ENCODE measurements at regions not wholly inside any gene's neighbourhood (a gene's known extent, or its start where the extent isn't known, plus 50 kb on each side); places are given as distances from the start of the nearest gene placed in this dataset.

DNA sequence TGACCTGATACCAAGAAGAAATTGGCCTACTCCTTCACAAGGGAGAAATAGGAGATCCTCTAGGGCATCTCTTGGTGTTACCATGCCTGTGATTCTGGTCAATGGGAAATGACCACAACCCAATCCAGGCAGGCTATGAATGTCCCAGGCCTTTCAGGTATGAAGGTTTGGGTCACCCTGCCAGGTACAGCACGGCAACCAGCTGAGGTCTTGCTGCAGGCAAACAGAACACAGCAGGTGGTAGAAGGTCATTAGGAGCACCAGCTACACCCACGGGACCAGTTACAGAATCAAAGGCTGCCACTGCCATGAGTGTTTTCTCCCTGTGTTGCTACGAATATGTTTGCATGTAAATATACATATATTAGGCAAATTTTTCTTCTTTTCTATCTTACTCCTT is 202.3 kb downstream of the ERMARD start (continued):
- TF ChIP-seq, protein P1, sequence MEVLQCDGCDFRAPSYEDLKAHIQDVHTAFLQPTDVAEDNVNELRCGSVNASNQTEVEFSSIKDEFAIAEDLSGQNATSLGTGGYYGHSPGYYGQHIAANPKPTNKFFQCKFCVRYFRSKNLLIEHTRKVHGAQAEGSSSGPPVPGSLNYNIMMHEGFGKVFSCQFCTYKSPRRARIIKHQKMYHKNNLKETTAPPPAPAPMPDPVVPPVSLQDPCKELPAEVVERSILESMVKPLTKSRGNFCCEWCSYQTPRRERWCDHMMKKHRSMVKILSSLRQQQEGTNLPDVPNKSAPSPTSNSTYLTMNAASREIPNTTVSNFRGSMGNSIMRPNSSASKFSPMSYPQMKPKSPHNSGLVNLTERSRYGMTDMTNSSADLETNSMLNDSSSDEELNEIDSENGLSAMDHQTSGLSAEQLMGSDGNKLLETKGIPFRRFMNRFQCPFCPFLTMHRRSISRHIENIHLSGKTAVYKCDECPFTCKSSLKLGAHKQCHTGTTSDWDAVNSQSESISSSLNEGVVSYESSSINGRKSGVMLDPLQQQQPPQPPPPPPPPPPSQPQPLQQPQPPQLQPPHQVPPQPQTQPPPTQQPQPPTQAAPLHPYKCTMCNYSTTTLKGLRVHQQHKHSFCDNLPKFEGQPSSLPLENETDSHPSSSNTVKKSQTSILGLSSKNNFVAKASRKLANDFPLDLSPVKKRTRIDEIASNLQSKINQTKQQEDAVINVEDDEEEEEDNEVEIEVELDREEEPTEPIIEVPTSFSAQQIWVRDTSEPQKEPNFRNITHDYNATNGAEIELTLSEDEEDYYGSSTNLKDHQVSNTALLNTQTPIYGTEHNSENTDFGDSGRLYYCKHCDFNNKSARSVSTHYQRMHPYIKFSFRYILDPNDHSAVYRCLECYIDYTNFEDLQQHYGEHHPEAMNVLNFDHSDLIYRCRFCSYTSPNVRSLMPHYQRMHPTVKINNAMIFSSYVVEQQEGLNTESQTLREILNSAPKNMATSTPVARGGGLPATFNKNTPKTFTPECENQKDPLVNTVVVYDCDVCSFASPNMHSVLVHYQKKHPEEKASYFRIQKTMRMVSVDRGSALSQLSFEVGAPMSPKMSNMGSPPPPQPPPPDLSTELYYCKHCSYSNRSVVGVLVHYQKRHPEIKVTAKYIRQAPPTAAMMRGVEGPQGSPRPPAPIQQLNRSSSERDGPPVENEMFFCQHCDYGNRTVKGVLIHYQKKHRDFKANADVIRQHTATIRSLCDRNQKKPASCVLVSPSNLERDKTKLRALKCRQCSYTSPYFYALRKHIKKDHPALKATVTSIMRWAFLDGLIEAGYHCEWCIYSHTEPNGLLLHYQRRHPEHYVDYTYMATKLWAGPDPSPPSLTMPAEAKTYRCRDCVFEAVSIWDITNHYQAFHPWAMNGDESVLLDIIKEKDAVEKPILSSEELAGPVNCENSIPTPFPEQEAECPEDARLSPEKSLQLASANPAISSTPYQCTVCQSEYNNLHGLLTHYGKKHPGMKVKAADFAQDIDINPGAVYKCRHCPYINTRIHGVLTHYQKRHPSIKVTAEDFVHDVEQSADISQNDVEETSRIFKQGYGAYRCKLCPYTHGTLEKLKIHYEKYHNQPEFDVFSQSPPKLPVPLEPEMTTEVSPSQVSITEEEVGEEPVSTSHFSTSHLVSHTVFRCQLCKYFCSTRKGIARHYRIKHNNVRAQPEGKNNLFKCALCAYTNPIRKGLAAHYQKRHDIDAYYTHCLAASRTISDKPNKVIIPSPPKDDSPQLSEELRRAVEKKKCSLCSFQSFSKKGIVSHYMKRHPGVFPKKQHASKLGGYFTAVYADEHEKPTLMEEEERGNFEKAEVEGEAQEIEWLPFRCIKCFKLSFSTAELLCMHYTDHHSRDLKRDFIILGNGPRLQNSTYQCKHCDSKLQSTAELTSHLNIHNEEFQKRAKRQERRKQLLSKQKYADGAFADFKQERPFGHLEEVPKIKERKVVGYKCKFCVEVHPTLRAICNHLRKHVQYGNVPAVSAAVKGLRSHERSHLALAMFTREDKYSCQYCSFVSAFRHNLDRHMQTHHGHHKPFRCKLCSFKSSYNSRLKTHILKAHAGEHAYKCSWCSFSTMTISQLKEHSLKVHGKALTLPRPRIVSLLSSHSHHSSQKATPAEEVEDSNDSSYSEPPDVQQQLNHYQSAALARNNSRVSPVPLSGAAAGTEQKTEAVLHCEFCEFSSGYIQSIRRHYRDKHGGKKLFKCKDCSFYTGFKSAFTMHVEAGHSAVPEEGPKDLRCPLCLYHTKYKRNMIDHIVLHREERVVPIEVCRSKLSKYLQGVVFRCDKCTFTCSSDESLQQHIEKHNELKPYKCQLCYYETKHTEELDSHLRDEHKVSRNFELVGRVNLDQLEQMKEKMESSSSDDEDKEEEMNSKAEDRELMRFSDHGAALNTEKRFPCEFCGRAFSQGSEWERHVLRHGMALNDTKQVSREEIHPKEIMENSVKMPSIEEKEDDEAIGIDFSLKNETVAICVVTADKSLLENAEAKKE (CRISPR knock-in tag; IDR thresholded peaks at IDR 0.05), result no peak

DNA sequence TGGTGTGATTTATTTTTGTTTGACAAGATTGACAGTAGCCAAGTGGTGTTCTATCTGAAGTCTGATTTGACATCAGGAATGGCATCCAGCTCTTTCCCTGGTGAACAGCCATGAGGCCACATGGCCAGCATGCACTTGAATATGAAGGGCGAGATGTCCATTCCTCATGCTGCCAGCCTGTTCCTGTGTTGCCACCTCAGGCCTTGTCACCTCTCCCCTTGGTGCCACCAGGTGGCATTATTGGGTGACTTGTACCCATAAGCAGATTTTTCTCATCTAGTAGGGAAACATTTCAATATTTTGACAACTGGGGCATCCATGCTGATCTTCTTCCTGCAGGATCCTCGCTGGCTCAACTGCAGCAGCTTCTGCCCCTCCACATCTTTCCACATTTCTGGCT is 199.1 kb downstream of the ERMARD start:
- H3K4me1 Mint-ChIP-seq, result peaks cover 6% of the 10 kb centered on the region
- DNase-seq (ENCODE audit: low spot score) (no peak), ATAC-seq (no peak)
- Histone ChIP-seq H3F3A (replicated peaks; ENCODE audit: low read depth) (no peaks in the 10 kb centered on the region), H3K4me2 (no peak overlapping the region), H3K27me3 (ENCODE audit: insufficient read depth) (no peaks in the 10 kb centered on the region), H3K79me2 (replicated peaks; ENCODE audit: insufficient read depth) (no peaks in the 10 kb centered on the region), H3K27ac (ENCODE audit: low read depth) (no peak overlapping the region), H3K9me2 (ENCODE audit: insufficient read depth) (peaks cover 6% of the 10 kb centered on the region; the same call in 1 of the 2 replicates), H4K20me1 (replicated peaks; ENCODE audit: insufficient read depth) (no peaks in the 10 kb centered on the region), H2AFZ (no peak overlapping the region), H3K4me3 (no peak overlapping the region), H3K4me1 (ENCODE audit: insufficient read depth) (no peaks in the 10 kb centered on the region), H3K36me3 (ENCODE audit: insufficient read depth) (no peaks in the 10 kb centered on the region)
- no peak overlapping the region for H3K4me3 Mint-ChIP-seq
- TF ChIP-seq JUNB (IDR thresholded peaks at IDR 0.05; ENCODE audit: unreplicated experiment), result no peak
- TF ChIP-seq NANOG (IDR thresholded peaks at IDR 0.05; ENCODE audit: borderline replicate concordance), result no peak
- TF ChIP-seq, protein P2, sequence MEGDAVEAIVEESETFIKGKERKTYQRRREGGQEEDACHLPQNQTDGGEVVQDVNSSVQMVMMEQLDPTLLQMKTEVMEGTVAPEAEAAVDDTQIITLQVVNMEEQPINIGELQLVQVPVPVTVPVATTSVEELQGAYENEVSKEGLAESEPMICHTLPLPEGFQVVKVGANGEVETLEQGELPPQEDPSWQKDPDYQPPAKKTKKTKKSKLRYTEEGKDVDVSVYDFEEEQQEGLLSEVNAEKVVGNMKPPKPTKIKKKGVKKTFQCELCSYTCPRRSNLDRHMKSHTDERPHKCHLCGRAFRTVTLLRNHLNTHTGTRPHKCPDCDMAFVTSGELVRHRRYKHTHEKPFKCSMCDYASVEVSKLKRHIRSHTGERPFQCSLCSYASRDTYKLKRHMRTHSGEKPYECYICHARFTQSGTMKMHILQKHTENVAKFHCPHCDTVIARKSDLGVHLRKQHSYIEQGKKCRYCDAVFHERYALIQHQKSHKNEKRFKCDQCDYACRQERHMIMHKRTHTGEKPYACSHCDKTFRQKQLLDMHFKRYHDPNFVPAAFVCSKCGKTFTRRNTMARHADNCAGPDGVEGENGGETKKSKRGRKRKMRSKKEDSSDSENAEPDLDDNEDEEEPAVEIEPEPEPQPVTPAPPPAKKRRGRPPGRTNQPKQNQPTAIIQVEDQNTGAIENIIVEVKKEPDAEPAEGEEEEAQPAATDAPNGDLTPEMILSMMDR (conservative IDR thresholded peaks at IDR 0.05; ENCODE audit: low read depth in 2 of 2), result peak; percentile 25 to 62; a peak in 2 of 4 replicates
- TF ChIP-seq CREB1 (CRISPR knock-in tag; IDR thresholded peaks at IDR 0.05; ENCODE audit: low read depth), result no peak
- no peak overlapping the region for H3K27ac Mint-ChIP-seq
- H3K27me3 Mint-ChIP-seq (ENCODE audit: insufficient read depth, low read depth, poor library complexity), result no peaks in the 10 kb centered on the region
- H3K9me3 Mint-ChIP-seq, result no peaks in the 10 kb centered on the region; the same call in 2 of the 3 replicates
- no peaks in the 10 kb centered on the region; the same call in 2 of the 3 replicates for H3K36me3 Mint-ChIP-seq (ENCODE audit: low read depth)

Data from GM23338 (cell line).